ENCODE measurements at regions not wholly inside any gene's neighbourhood (a gene's known extent, or its start where the extent isn't known, plus 50 kb on each side); places are given as distances from the start of the nearest gene placed in this dataset.

DNA sequence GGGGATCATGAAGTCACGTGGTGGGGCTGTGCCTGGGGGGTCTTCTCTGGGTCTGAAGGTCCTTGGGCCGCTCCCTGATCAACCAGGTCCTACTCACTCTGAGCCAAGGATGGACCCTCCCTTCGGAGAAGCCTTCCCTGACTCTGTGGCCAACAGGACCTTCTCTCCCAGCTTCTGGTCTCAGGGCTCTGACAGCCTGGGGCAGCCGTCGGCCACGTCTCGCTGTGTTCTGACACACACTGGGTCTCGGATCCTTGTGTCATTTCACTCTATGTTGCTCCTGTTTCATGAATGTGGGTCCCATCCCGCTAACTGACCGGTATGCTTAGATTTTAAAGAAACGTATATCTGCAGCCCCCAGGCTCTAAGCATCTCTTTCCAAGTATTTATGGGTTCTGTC is 256.1 kb downstream of the ENGASE start:
- H3K27me3 Mint-ChIP-seq = peaks cover 23% of the 10 kb centered on the region
- H3K4me1 Mint-ChIP-seq = no peaks in the 10 kb centered on the region
- H3K9me3 Mint-ChIP-seq = no peaks in the 10 kb centered on the region
- no peaks in the 10 kb centered on the region for H3K36me3 Mint-ChIP-seq
- no peak overlapping the region for H3K27ac Mint-ChIP-seq
- H3K4me3 Mint-ChIP-seq = no peak overlapping the region

DNA sequence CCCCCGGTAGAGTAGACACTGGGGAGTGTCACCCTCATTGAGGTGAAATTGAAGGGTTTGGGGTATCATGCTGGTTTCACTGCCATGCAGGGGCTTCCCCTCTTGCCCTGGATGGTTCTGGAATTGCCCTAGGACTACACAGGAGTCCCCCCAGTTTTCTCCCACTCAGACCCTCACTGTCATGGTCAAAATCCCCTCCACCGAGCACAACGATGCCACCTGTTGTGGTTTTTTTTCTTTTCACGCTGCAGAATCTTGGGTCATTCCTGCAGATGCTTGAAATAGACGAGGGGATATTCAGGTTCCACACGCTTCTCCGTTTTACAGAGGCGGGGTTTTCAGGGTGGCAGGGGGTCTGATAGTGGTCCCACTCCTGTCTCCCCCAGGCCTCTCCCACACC is 255.6 kb downstream of the ENGASE start:
- H3K4me3 Mint-ChIP-seq = no peak overlapping the region
- no peaks in the 10 kb centered on the region for H3K9me3 Mint-ChIP-seq
- no peaks in the 10 kb centered on the region for H3K36me3 Mint-ChIP-seq
- peaks cover 22% of the 10 kb centered on the region for H3K27me3 Mint-ChIP-seq
- H3K4me1 Mint-ChIP-seq = no peaks in the 10 kb centered on the region
- no peak overlapping the region for H3K27ac Mint-ChIP-seq

DNA sequence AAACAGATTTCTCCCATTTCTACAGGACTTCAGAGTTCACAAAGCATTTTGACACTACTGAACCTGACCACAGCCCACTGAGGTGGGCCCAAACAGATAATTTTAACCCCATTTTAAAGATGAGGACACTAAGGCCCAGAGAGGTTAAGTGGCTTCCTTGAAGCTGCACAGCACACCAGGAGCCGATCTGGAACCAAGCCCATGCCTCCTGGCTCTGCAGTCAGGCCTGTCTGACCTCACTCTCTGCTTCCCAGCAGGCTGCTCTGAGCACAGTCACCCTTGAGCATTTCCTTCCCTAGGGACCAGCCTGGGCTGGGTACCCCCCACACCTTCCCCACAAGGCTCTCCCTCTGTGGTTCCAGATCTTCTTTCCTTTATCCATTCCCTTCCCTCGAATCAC is 252.2 kb downstream of the ENGASE start:
- peak overlapping the region; percentile 41 for H3K27ac Mint-ChIP-seq
- no peaks in the 10 kb centered on the region for H3K4me1 Mint-ChIP-seq
- no peak overlapping the region for H3K4me3 Mint-ChIP-seq
- H3K36me3 Mint-ChIP-seq = no peaks in the 10 kb centered on the region
- H3K9me3 Mint-ChIP-seq = no peaks in the 10 kb centered on the region
- H3K27me3 Mint-ChIP-seq = peaks cover 15% of the 10 kb centered on the region

DNA sequence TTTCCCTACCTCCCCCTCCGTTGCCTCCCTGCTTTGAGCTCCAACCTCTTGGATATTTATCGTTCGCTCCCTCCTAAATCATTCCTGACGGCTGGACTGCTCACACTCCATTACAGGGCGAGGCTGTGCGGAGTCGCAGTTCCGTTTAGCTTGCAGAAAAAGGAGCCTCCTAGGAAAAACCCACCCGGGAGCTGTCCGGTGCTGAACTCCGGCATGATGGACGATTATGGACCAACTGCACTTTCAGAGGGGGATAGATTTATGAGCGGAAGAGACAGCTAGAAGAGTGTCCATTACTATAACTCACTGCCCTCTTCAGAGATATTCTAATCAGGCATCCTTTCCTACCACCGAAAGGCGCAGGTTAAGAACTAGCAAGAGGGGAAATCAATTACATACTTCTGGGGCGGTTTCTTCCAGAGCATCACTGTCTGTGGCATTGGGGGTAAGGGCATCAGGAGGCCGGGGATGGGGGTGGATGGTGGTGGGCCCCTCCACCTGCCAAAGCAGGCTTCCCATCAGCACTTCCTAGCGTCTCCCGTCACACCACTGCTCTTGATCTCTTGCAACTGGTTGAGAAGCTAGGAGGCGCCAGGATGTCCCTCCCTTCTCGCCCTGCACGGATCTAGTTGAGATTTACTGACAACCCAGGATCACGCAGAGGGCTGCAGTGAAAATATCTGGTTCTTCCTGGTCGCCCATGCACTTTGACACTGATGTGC is 251.2 kb downstream of the ENGASE start:
- Mint-ChIP-seq H3K9me3 (no peaks in the 10 kb centered on the region), H3K27me3 (peaks cover 10% of the 10 kb centered on the region), H3K4me3 (no peak overlapping the region), H3K4me1 (no peaks in the 10 kb centered on the region), H3K27ac (no peak overlapping the region), H3K36me3 (no peaks in the 10 kb centered on the region)

DNA sequence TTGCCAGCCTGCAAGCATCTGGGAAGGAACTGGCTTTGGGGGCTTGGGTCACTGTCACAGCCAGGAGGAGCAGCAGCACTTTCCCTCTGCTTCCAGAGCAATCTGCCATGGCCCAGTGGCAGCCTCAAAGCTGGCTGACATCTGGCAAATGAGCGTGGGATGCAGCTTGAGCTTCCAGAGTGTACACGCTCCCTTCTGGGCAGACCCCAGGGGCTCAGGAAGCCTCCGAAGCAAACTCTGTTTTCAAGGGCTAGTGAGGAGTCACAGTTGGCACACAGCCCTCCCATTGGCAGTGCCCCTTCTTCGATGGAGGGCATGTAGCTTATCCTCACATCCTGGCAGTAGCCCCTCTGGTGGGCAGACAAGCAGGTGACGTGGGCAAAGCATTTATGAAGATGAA is 249.6 kb downstream of the ENGASE start:
- H3K27ac Mint-ChIP-seq = no peak overlapping the region
- no peaks in the 10 kb centered on the region for H3K4me1 Mint-ChIP-seq
- H3K27me3 Mint-ChIP-seq = peaks cover 6% of the 10 kb centered on the region
- H3K4me3 Mint-ChIP-seq = no peak overlapping the region
- H3K36me3 Mint-ChIP-seq = no peaks in the 10 kb centered on the region
- H3K9me3 Mint-ChIP-seq = no peaks in the 10 kb centered on the region

DNA sequence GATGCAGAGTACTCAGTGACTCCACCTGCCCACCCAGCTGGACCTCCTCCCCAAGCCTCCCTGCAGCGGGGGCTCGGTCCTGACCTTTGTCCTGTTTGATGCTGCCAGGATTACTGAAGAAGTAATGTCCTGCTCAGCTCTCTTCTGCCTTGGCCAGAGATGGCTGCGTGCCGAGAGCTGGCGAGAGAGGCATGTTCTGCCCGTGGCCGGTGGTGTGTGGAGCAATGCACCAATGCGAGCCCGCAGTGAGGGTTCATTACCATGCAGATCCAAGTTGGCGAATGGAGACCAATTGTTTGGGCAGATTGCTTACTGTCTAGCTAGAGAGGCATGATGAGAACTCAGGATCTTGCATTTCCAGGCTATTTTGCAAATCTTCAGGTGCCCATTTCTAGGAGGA is 248.9 kb downstream of the ENGASE start:
- Mint-ChIP-seq H3K4me1 (no peaks in the 10 kb centered on the region), H3K36me3 (no peaks in the 10 kb centered on the region), H3K27ac (no peak overlapping the region), H3K4me3 (no peak overlapping the region), H3K27me3 (peaks cover 8% of the 10 kb centered on the region), H3K9me3 (no peaks in the 10 kb centered on the region)

DNA sequence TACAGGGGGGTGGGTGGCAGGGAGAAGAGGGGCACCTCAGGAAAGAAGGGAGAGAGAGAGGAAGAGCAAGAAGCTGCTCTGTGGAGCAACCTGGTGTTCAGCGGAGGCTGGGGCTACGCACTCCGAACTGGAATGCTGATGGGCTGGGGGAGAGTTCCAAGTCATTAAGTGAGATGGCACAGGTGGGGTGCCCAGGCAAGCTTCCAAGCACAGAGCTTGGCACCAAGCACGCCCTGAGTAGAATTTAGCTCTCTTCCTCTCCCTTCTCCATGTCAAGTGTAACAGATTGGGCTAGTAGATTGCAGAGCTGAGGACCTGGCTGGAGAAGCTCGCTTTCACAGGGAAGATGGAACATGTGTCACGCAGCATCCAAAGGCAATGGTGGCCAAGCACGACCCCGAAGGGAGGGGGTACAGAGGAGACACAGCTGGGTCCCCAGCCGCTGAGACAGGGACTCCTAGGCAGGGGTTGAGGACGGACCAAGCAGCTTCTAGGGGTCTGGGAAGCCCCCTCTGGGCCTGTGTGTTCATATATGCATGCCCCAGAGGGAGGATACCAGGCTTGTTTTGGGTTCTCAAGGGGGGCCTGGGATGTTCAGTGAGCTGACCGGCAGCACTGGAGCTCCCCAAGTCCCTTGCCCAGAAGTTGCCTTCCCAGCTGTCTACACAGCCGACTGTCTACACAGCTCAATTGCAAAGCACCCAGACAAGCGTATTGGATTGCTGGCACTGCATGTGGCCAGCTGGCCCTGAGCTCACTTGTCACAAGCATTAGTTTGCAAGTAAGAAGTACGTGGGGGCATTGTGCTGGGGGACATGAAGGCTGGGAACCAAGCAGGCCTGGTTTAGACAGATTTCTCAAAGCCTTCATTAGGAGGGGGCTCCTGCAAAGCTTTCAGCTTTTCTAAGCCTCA is 247.8 kb downstream of the ENGASE start:
- Mint-ChIP-seq H3K4me3 (no peak overlapping the region), H3K4me1 (no peaks in the 10 kb centered on the region), H3K9me3 (no peaks in the 10 kb centered on the region), H3K27ac (no peak overlapping the region), H3K36me3 (no peaks in the 10 kb centered on the region), H3K27me3 (peaks cover 5% of the 10 kb centered on the region)

DNA sequence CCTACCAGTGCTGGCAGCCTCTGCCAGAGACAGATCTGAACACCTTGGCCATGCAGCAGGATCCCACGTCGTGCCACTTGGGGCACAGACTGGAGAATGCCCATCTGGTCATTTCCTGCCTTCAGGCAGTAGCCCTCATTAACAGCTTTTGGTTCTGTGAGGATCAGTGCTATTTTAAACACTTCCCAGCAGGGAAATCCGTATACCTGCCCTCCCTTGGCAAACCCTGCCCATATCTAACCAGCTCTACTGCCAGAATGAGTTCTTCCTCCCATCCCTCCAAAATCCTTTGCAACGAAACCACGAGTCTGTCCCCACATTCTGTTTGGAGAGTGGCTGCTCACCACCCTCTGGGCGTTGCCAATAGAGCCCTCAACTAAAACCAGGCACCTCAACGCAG is 245.7 kb downstream of the ENGASE start:
- peaks cover 9% of the 10 kb centered on the region for H3K27me3 Mint-ChIP-seq
- no peaks in the 10 kb centered on the region for H3K9me3 Mint-ChIP-seq
- no peak overlapping the region for H3K27ac Mint-ChIP-seq
- H3K36me3 Mint-ChIP-seq = no peaks in the 10 kb centered on the region
- no peaks in the 10 kb centered on the region for H3K4me1 Mint-ChIP-seq
- H3K4me3 Mint-ChIP-seq = no peak overlapping the region

DNA sequence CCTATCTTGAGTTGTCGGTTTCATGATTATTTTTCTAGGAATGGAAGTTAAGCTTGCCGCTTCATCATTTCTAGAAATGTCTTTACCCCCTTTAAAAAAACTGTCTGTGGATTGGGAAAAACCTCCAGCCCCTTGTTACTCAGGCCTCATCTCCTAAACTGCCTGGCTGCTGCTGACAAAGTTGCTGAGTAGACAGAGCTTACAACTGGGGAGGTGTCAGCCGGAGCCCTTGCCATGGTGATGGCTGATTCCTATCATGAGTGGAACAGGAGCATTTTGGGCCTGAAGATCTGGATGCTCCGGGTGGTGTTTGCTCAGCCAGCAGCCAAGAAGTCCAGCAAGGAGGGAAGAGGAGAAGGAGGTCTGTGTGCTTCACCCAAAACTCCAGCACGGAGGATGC is 243.3 kb downstream of the ENGASE start:
- no peaks in the 10 kb centered on the region for H3K36me3 Mint-ChIP-seq
- H3K4me3 Mint-ChIP-seq = no peak overlapping the region
- no peaks in the 10 kb centered on the region for H3K4me1 Mint-ChIP-seq
- H3K27me3 Mint-ChIP-seq = peaks cover 13% of the 10 kb centered on the region
- H3K9me3 Mint-ChIP-seq = no peaks in the 10 kb centered on the region
- H3K27ac Mint-ChIP-seq = no peak overlapping the region

DNA sequence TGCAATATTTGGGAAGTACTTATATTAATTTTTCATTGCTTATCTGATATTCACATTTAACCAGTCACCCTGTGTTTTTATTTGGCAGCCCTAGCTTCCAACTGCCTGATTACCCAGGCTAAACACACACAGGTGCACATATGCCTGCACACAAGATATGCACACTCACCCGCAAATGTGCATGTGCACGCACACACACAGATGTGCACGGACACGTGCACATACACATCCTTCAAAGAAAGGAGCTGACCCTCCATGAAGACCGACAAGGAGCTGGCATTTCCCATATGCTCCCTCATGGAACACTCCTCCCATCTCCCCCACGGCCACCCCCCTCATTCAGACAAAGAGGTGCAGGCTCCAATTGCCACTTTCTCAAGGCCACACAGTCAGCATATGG is 242.2 kb downstream of the ENGASE start:
- no peak overlapping the region for H3K27ac Mint-ChIP-seq
- no peaks in the 10 kb centered on the region for H3K9me3 Mint-ChIP-seq
- no peaks in the 10 kb centered on the region for H3K36me3 Mint-ChIP-seq
- H3K27me3 Mint-ChIP-seq = peaks cover 14% of the 10 kb centered on the region
- no peaks in the 10 kb centered on the region for H3K4me1 Mint-ChIP-seq
- H3K4me3 Mint-ChIP-seq = no peak overlapping the region

DNA sequence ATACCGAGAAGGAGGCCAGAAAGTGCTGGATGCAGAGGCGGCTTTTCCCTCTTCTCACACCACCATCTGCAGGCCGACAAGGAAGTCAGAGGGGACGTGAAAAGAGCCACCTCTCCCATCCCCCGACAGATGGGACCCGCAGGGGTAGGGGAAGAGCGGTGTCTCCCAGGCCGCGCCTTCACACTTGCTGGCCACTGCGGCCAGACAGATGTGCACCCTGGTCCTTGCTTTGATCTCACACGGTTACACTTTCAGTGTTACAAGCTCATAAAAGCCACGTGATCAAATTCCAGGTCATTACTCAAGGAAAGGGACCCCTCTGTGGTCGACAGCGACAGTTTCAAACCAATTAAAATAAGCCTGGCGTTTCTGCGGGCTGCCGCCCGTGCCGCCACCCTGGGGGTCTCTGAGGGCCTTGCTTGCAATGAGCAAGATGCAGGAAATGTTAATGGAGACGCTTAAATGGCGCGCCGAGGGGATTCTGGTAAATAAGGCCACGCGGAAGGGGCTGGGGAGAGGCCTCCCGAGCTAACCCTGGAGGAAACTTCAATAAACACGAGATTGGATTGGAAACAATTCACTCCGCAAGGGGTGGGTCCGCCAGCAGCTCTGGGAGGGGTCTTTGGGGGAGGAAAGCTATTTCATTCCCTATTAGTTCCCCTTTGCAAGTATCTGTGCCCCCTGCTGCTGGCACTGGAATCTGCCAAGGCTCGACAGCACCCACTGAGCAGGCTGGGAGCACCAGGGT is 240.9 kb downstream of the ENGASE start:
- no peaks in the 10 kb centered on the region for H3K4me1 Mint-ChIP-seq
- H3K36me3 Mint-ChIP-seq = no peaks in the 10 kb centered on the region
- H3K27ac Mint-ChIP-seq = no peak overlapping the region
- H3K9me3 Mint-ChIP-seq = no peaks in the 10 kb centered on the region
- H3K4me3 Mint-ChIP-seq = no peak overlapping the region
- H3K27me3 Mint-ChIP-seq = peaks cover 17% of the 10 kb centered on the region

DNA sequence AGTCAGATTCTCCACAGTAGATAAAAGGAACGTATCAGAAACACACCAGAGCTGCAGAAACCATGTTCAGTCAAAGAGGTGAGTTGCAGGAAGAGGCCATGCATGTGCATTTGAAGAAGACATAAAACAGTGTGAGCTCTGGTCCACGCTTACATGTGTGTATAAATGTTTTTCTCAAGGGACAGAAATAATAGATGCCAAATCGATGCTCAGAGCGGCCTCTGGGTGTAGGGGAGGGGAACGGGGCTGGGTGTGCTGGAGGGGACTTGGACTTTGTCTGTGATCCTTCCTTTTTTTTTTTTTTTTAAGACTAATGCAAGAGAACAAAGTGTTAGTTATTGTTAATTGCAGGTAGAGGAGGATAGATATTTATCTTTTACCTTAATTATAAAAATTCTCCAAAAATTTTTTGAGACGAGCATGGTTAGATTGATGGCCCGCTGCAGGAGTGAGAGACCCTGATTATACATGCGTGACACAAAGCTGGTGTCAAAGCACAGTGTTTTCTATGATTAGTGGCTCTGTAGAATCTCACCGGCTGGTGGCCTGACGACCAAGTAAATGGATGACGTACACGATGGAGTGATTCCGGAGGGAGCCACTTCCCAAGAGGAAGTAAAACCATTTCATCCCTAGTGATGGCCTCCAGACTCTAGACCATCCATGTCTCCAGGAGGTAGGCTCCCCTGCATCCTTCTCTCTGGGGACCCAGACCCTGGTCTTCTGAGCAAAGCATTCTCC is 240.2 kb downstream of the ENGASE start:
- no peaks in the 10 kb centered on the region for H3K4me1 Mint-ChIP-seq
- H3K9me3 Mint-ChIP-seq = no peaks in the 10 kb centered on the region
- peaks cover 20% of the 10 kb centered on the region for H3K27me3 Mint-ChIP-seq
- H3K4me3 Mint-ChIP-seq = no peak overlapping the region
- no peaks in the 10 kb centered on the region for H3K36me3 Mint-ChIP-seq
- H3K27ac Mint-ChIP-seq = no peak overlapping the region

DNA sequence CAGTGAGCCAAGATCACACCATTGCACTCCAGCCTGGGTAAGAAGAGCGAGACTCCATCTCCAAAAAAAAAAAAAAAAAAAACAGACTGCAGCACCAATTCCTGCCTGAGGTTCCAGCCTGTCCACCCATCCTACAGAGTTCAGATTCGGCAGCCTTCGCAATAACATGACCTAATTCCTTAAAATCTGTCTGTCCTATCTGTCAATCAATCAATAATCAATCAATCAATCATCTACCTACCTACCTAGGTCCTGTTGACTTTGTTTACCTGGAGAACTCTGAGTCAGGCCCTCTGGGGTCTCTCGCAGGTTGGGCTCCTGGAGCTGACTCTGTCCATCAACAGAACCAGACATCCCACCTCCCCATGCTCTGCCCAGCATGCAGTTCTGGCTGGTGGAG is 236.7 kb downstream of the ENGASE start:
- H3K27ac Mint-ChIP-seq = no peak overlapping the region
- peaks cover 19% of the 10 kb centered on the region for H3K27me3 Mint-ChIP-seq
- H3K36me3 Mint-ChIP-seq = no peaks in the 10 kb centered on the region
- no peaks in the 10 kb centered on the region for H3K4me1 Mint-ChIP-seq
- H3K4me3 Mint-ChIP-seq = no peak overlapping the region
- H3K9me3 Mint-ChIP-seq = no peaks in the 10 kb centered on the region

DNA sequence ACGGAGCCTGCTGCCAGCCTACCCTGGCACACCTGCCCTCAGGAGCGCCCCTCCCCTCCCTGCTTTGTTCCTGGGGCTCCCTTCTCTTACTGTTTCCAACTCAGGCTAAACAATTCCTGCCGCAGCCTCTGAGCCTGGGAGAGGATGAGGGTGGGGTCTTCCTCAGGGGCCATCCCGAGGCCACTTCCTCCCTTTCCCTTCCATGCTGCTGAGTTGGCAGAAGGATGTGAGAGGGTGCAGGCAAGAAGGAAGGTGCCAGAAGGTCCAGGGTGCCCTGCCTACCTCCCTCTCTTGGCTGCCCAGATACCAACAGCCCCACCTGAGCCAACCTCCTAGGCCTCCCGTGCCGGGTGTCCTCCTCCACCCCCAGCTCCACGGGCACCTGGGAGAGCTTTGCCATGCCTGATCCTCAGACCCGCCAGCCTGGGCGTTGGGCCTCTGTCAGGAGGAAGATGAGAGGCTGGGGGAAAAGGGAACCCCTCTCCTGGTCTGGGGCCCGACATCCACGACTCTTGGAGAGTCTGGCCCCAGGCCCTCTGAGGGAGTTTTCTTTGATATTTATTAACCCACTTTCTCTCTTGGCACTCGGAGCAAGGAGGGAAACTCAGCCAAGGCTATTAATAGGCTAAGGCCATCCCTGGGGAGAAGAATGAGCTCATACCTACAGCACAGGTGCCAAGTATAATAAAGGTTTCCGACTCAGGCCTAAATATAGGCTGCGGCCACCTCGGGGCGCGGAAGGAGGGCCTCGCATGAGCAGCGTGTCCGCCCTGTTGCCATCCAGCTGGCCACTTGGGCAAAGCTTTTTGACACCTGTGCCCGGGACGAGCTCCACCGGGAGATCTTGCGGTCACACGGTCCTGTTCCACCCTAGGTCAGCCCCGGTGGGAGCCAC is 232.0 kb downstream of the ENGASE start:
- H3K27ac Mint-ChIP-seq = peak overlapping the region; percentile 17
- peaks cover 10% of the 10 kb centered on the region for H3K27me3 Mint-ChIP-seq
- H3K9me3 Mint-ChIP-seq = no peaks in the 10 kb centered on the region
- H3K4me1 Mint-ChIP-seq = no peaks in the 10 kb centered on the region
- no peak overlapping the region for H3K4me3 Mint-ChIP-seq
- no peaks in the 10 kb centered on the region for H3K36me3 Mint-ChIP-seq

Measured in activated naive CD4-positive, alpha-beta T cell treated with anti-CD3 and anti-CD28 coated beads, Interleukin-2, amount 50 U/mL, for 24 hours (primary cell).